ENCODE measurements at regions not wholly inside any gene's neighbourhood (a gene's known extent, or its start where the extent isn't known, plus 50 kb on each side); places are given as distances from the start of the nearest gene placed in this dataset.

GRCh38 chr7:138208142-138208570 lies 131.9 kb downstream of the AKR1D1 start:
- TF ChIP-seq, protein P1, sequence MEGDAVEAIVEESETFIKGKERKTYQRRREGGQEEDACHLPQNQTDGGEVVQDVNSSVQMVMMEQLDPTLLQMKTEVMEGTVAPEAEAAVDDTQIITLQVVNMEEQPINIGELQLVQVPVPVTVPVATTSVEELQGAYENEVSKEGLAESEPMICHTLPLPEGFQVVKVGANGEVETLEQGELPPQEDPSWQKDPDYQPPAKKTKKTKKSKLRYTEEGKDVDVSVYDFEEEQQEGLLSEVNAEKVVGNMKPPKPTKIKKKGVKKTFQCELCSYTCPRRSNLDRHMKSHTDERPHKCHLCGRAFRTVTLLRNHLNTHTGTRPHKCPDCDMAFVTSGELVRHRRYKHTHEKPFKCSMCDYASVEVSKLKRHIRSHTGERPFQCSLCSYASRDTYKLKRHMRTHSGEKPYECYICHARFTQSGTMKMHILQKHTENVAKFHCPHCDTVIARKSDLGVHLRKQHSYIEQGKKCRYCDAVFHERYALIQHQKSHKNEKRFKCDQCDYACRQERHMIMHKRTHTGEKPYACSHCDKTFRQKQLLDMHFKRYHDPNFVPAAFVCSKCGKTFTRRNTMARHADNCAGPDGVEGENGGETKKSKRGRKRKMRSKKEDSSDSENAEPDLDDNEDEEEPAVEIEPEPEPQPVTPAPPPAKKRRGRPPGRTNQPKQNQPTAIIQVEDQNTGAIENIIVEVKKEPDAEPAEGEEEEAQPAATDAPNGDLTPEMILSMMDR (IDR thresholded peaks at IDR 0.05): no peak
- TF ChIP-seq POLR2A (IDR thresholded peaks at IDR 0.05): no peak
